H9 (cell line): ENCODE measurements at regions not wholly inside any gene's neighbourhood (a gene's known extent, or its start where the extent isn't known, plus 50 kb on each side); places are given as distances from the start of the nearest gene placed in this dataset.

Experiments
- DNase-seq: peaks from one replicate; pipeline ENCODE4 v3.0.0-alpha.2; 2017
- H2AFZ ChIP-seq: one replicate; pipeline ENCODE4 v1.6.1; 2013; ENCODE audit warnings: mild to moderate bottlenecking, low read length, control low read depth, moderate library complexity
- H2AK5ac ChIP-seq: 2 replicates; pipeline ENCODE4 v1.6.1; 2013; ENCODE audit warnings: low read length, control low read depth, mixed read lengths; ENCODE audit not compliant: insufficient read length
- H2BK120ac ChIP-seq: one replicate; pipeline ENCODE4 v1.6.1; 2013; ENCODE audit warnings: low read depth, mild to moderate bottlenecking, low read length, control low read depth, inconsistent platforms; ENCODE audit not compliant: poor library complexity, severe bottlenecking
- H2BK12ac ChIP-seq: 2 replicates; pipeline ENCODE4 v1.6.1; 2013; ENCODE audit warnings: low read length, control low read depth, mixed read lengths, low read depth; ENCODE audit not compliant: insufficient read length
- H2BK15ac ChIP-seq: 2 replicates; pipeline ENCODE4 v1.6.1; 2013; ENCODE audit warnings: low read depth, low read length, control low read depth
- H2BK20ac ChIP-seq: one replicate; pipeline ENCODE4 v1.6.1; 2013; ENCODE audit warnings: low read depth, mild to moderate bottlenecking, low read length, control low read depth, inconsistent platforms; ENCODE audit not compliant: poor library complexity, severe bottlenecking
- H2BK5ac ChIP-seq: 2 replicates; pipeline ENCODE4 v1.6.1; 2013; ENCODE audit warnings: low read length, control low read depth, mixed read lengths; ENCODE audit not compliant: insufficient read length
- H3K14ac ChIP-seq: 2 replicates; pipeline ENCODE4 v1.6.1; 2013; ENCODE audit warnings: low read length, control low read depth; ENCODE audit not compliant: insufficient read depth
- H3K18ac ChIP-seq: 2 replicates; pipeline ENCODE4 v1.6.1; 2013; ENCODE audit warnings: low read depth, mild to moderate bottlenecking, mixed read lengths, low read length, control low read depth; ENCODE audit not compliant: insufficient read length
- H3K23ac ChIP-seq: 2 replicates; pipeline ENCODE4 v1.6.1; 2013; ENCODE audit warnings: low read length, control low read depth, mixed read lengths, low read depth; ENCODE audit not compliant: insufficient read length
- H3K23me2 ChIP-seq: 2 replicates; pipeline ENCODE4 v1.6.1; 2013; ENCODE audit warnings: low read depth, mild to moderate bottlenecking, mixed read lengths, low read length, control low read depth; ENCODE audit not compliant: insufficient read length, poor library complexity, severe bottlenecking
- H3K27ac ChIP-seq: 2 replicates; pipeline ENCODE4 v1.5.1; 2013; ENCODE audit warnings: low read length, control low read depth, mixed read lengths, low read depth; ENCODE audit not compliant: insufficient read length
- H3K27me3 ChIP-seq: 2 replicates; pipeline ENCODE4 v1.6.1; 2013; ENCODE audit warnings: low read length, control low read depth, inconsistent platforms; ENCODE audit not compliant: insufficient read depth
- H3K4ac ChIP-seq: 2 replicates; pipeline ENCODE4 v1.6.1; 2013; ENCODE audit warnings: low read depth, mild to moderate bottlenecking, control low read depth, inconsistent platforms, low read length, moderate library complexity
- H3K4me1 ChIP-seq: 2 replicates; pipeline ENCODE4 v1.6.1; 2013; ENCODE audit warnings: low read length, control low read depth, inconsistent platforms; ENCODE audit not compliant: insufficient read depth
- H3K4me2 ChIP-seq: 2 replicates; pipeline ENCODE4 v1.6.1; 2013; ENCODE audit warnings: low read length, control low read depth, mixed read lengths; ENCODE audit not compliant: insufficient read length, insufficient read depth
- H3K56ac ChIP-seq: 2 replicates; pipeline ENCODE4 v1.6.1; 2013; ENCODE audit warnings: low read depth, mild to moderate bottlenecking, mixed read lengths, low read length, control low read depth; ENCODE audit not compliant: insufficient read length
- H3K79me1 ChIP-seq: 2 replicates; pipeline ENCODE4 v1.6.1; 2013; ENCODE audit warnings: low read depth, mild to moderate bottlenecking, moderate library complexity, low read length, control low read depth, inconsistent platforms; ENCODE audit not compliant: insufficient read depth, poor library complexity, severe bottlenecking
- H3K79me2 ChIP-seq: 2 replicates; pipeline ENCODE4 v1.6.1; 2013; ENCODE audit warnings: low read length, control low read depth, inconsistent platforms; ENCODE audit not compliant: insufficient read depth
- H3K9ac ChIP-seq: 2 replicates; pipeline ENCODE4 v1.6.1; 2013; ENCODE audit warnings: low read length, control low read depth, mixed read lengths; ENCODE audit not compliant: insufficient read length; ENCODE audit errors: extremely low read depth
- H3K9me3 ChIP-seq: one replicate; pipeline ENCODE4 v1.6.1; 2013; ENCODE audit warnings: low read depth, low read length, inconsistent platforms; ENCODE audit not compliant: control insufficient read depth
- H3T11ph ChIP-seq: one replicate; pipeline ENCODE4 v1.6.1; 2013; ENCODE audit warnings: mild to moderate bottlenecking, low read length, control low read depth, inconsistent platforms
- H4K20me1 ChIP-seq: one replicate; pipeline ENCODE4 v1.6.1; 2013; ENCODE audit not compliant: control insufficient read depth, insufficient read length, insufficient read depth
- H4K5ac ChIP-seq: 2 replicates; pipeline ENCODE4 v1.6.1; 2013; ENCODE audit warnings: low read depth, mild to moderate bottlenecking, mixed read lengths, low read length, control low read depth; ENCODE audit not compliant: insufficient read length
- H4K8ac ChIP-seq: replicated peaks from 2 replicates; pipeline ENCODE4 v1.6.1; 2013; ENCODE audit warnings: low read length, control low read depth, mixed read lengths, low read depth; ENCODE audit not compliant: insufficient read length
- H4K91ac ChIP-seq: 2 replicates; pipeline ENCODE4 v1.6.1; 2013; ENCODE audit warnings: low read depth, mild to moderate bottlenecking, moderate library complexity, mixed read lengths, low read length, control low read depth; ENCODE audit not compliant: insufficient read length
- H3K27ac Mint-ChIP-seq, 3 experiments: 2 replicates in 2 of 3; 3 replicates in 1 of 3; pipeline ENCODE4 v1.8.0; 2020 to 2021; ENCODE audit warnings: mixed read lengths in 3 of 3, mild to moderate bottlenecking in 1 of 3, moderate library complexity in 1 of 3
- H3K27me3 Mint-ChIP-seq: 2 replicates; pipeline ENCODE4 v1.8.0; 2021; ENCODE audit warnings: low read depth, mild to moderate bottlenecking, moderate library complexity, mixed read lengths
- H3K36me3 Mint-ChIP-seq, 3 experiments: 2 replicates in 2 of 3; 3 replicates in 1 of 3; pipeline ENCODE4 v1.8.0; 2020 to 2021; ENCODE audit warnings: low read depth in 3 of 3, mixed read lengths in 3 of 3; ENCODE audit not compliant: insufficient read depth in 1 of 3
- H3K4me1 Mint-ChIP-seq, 2 experiments: 2 replicates each; pipeline ENCODE4 v1.8.0; 2020; ENCODE audit warnings: mixed read lengths in 2 of 2
- H3K4me3 Mint-ChIP-seq, 2 experiments: 2 replicates in 1 of 2; 3 replicates in 1 of 2; pipeline ENCODE4 v1.8.0; 2020 to 2021; ENCODE audit warnings: mild to moderate bottlenecking in 2 of 2, mixed read lengths in 2 of 2, moderate library complexity in 1 of 2
- H3K9me3 Mint-ChIP-seq, 2 experiments: 2 replicates in 1 of 2; 3 replicates in 1 of 2; pipeline ENCODE4 v1.8.0; 2020; ENCODE audit warnings: mild to moderate bottlenecking in 2 of 2, mixed read lengths in 2 of 2, moderate library complexity in 1 of 2
- WGBS: extraction: QIAGEN DNeasy Blood & Tissue Kit; methylation state at CpG from one replicate; pipeline ENCODE4 v1.1.7; 2013; ENCODE audit warnings: missing lambda C conversion rate, low lambda C conversion rate, mixed read lengths; ENCODE audit not compliant: insufficient read length; ENCODE audit errors: extremely low coverage; 5-methylcytosine and 5-hydroxymethylcytosine counted together
- TF ChIP-seq, protein P1 (sequence below): fragments of 200-600 bp; sonication (generic); conservative IDR thresholded peaks from 3 replicates; pipeline ENCODE4 v1.8.0; 2021; ENCODE audit warnings: antibody characterized with exemption, mild to moderate bottlenecking

DNA sequence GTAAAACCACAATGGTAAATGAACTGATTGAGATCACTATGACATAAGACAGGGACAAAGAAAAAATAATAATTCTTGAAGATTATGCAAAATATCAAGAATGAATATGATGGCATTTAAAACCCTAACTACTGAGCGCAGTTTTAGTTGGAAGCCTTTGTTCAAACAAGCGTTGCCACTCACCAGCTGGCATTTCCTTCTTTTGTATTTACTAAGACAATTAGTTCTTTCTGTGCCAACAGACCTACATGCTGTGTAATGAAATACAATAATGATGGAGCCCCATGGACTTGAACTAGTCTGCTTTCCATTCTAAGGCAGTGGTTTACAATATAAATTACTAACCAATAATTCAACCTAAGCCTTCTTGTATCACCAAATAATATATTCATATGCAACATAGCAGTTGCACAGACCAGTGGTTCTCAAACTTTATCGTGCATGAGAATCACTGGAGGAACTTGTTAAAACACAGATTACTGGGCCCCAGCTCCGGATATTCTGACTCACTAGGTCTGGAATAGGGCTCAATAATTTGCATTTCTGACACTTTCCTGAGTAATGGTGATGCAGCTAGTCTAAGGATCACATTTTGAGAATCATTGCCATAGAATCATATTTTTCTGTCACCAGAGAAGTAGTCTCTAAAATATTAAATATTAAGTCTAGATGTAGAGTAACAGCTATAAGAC lies 196.4 kb upstream of the MAGEB18 start:
- H3K9me3 Mint-ChIP-seq, result peaks cover 59 to 66% of the 10 kb centered on the region in 2 experiments
- DNase-seq, result no peak
- Histone ChIP-seq H2AFZ (no peak overlapping the region), H2BK12ac (no peak overlapping the region), H3K9ac (no peak overlapping the region), H2AK5ac (no peak overlapping the region), H4K20me1 (no peaks in the 10 kb centered on the region), H3K4me1 (no peaks in the 10 kb centered on the region), H3K56ac (no peak overlapping the region), H3K18ac (no peak overlapping the region), H4K8ac (no peak overlapping the region), H3K4me2 (no peak overlapping the region), H2BK5ac (no peak overlapping the region), H3K23ac (no peak overlapping the region), H3K79me2 (no peaks in the 10 kb centered on the region), H3T11ph (no peak overlapping the region), H3K14ac (no peak overlapping the region), H3K79me1 (no peaks in the 10 kb centered on the region), H4K91ac (no peak overlapping the region), H3K27ac (no peak overlapping the region), H3K4ac (no peak overlapping the region), H4K5ac (no peak overlapping the region), H2BK15ac (no peak overlapping the region), H3K27me3 (no peaks in the 10 kb centered on the region), H2BK120ac (no peak overlapping the region), H3K9me3 (peaks cover 16% of the 10 kb centered on the region), H3K23me2 (no peaks in the 10 kb centered on the region), H2BK20ac (no peak overlapping the region)
- H3K4me1 Mint-ChIP-seq, result peaks cover 2 to 3% of the 10 kb centered on the region in 2 experiments; a peak in 1 of 4 replicates
- H3K27me3 Mint-ChIP-seq, result no peaks in the 10 kb centered on the region; the same call in 1 of the 2 replicates
- TF ChIP-seq, protein P1, sequence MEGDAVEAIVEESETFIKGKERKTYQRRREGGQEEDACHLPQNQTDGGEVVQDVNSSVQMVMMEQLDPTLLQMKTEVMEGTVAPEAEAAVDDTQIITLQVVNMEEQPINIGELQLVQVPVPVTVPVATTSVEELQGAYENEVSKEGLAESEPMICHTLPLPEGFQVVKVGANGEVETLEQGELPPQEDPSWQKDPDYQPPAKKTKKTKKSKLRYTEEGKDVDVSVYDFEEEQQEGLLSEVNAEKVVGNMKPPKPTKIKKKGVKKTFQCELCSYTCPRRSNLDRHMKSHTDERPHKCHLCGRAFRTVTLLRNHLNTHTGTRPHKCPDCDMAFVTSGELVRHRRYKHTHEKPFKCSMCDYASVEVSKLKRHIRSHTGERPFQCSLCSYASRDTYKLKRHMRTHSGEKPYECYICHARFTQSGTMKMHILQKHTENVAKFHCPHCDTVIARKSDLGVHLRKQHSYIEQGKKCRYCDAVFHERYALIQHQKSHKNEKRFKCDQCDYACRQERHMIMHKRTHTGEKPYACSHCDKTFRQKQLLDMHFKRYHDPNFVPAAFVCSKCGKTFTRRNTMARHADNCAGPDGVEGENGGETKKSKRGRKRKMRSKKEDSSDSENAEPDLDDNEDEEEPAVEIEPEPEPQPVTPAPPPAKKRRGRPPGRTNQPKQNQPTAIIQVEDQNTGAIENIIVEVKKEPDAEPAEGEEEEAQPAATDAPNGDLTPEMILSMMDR, result no peak
- no peak overlapping the region for H3K27ac Mint-ChIP-seq
- H3K36me3 Mint-ChIP-seq, result peaks cover 0 to 4% (median 0%) of the 10 kb centered on the region in 3 experiments; a peak in 1 of 7 replicates
- WGBS, result no CpG with 5 or more reads among the region's 4 CpGs
- no peak overlapping the region for H3K4me3 Mint-ChIP-seq
